HG02571 (cell line): ENCODE measurements at regions not wholly inside any gene's neighbourhood (a gene's known extent, or its start where the extent isn't known, plus 50 kb on each side); places are given as distances from the start of the nearest gene placed in this dataset.
"Not testable (repeated sequence)": the region's sequence is repeated elsewhere in the genome, so short reads cannot be mapped to it uniquely, and the experiment has no call there.

Experiments
- ATAC-seq: cut with Tn5 transposase; IDR thresholded peaks from one replicate; pipeline ENCODE4 v1.9.1; 2021; ENCODE audit warnings: mild to moderate bottlenecking, moderate library complexity; ENCODE audit not compliant: unreplicated experiment

DNA sequence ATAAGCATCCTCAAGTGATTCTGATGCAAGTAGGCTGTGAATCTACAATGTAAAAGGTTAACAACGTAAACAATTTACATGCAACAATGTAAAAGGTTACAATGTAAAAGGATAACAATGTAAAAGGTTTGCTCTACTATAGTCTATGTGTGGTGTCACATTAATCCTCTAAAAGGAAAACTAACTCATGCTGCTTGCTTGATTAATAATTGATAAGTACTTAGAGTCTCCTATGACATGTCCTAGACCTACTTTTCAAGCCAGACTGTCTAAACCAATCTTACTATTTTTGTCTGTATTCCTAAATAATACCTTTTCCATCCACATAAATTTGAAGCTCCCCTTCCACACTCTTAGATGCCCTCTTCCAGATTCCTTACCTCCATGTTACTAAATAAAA, 606.8 kb downstream of the LTN1 start:
- ATAC-seq, result no peak

GRCh38 chr21:28381000-28381745, 611.5 kb downstream of the LTN1 start:
- ATAC-seq, result not testable (repeated sequence)

DNA sequence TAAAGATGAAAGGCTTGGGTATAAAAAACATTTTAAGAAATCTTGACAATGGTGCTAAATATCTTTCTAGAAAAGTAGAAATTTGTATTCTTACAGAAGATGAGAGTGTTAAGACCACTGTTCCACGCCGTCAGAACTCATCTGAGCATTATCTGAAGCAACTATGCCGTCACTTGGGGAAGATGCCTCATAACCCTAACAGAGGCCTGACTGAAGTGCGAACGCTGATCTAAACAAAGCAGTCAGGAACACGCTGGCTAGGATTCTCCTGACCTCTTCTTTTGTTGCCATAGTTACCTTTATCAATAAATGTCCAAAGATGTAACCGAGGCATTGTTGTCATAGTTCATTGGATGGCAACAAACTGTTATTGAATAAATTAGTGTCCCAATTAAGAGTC, 612.4 kb downstream of the LTN1 start:
- ATAC-seq, result no peak

DNA sequence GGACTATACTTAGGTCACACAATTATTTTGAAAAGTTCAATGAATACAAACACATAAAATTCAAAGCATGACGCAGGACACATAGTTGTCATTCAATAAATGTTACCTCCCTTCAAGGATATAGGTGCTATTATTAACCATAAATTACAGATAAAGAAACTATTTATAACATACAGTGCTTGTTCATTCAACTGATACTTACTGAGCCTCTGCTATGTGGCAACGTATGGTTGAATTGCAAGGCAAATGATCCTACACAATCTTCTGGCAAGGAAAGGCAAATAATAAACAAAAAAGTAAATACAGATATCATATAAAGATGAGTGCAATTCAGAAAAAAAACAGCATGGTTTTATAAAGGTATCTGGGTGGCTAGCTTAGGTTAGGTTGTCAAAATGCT, 614.7 kb downstream of the LTN1 start:
- ATAC-seq, result no peak

DNA sequence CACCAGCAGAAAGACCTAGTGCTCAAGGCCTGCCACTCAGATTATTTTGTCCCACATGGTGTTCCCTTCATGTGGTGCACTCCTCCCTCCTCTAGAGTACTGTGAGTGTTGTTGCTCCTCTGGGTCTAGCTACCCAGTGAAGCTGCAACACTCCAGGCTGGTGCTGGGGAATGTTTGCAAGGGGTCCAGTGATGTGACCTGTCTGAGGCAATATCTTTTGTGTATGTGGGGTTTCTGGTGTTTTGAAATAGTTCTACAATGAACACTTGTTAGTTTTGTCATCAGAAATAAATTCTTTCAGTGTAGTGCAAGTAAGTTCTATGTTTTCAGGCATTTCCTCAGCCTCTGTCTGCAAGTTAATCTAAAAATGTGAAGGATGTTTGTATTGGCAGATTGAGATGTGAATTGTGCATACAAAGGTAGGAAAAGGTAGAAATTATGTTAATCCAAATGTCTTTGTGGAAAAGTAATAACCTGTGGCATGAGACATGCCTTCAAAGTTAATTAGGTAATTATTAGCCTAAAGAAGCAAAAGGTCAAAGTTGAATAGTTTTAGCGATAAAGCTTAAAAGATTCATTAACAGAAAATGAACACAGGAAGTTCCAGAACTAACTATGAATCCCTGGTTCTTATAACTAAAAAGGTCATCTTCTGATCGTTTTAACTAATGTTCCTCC, 616.8 kb downstream of the LTN1 start:
- ATAC-seq, result no peak

DNA sequence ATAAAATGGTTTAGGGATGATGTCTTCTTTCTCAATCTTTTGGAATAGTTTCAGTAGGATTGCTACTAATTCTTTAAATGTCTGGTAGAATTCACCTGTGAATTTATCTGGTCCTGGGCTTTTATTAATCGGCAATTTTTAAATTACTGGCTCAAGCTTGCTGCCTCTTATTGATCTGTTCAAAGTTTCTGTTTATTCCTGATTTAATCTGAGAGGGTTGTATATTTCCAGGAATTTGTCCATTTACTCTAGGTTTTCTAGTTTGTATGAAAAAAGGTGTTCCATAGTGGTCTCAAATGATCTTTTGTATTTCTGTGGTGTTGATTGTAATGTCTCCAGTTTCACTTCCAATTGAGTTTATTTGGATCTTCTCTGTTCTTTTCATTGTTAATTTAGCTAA, 617.8 kb downstream of the LTN1 start:
- no peak for ATAC-seq

GRCh38 chr21:28371713-28372112, 621.0 kb downstream of the LTN1 start:
- ATAC-seq, result no peak

GRCh38 chr21:28359300-28359699, 633.4 kb downstream of the LTN1 start:
- no peak for ATAC-seq

- ATAC-seq, result no peak
Observed at GRCh38 chr21:28358702-28359101, 634.0 kb downstream of the LTN1 start.

DNA sequence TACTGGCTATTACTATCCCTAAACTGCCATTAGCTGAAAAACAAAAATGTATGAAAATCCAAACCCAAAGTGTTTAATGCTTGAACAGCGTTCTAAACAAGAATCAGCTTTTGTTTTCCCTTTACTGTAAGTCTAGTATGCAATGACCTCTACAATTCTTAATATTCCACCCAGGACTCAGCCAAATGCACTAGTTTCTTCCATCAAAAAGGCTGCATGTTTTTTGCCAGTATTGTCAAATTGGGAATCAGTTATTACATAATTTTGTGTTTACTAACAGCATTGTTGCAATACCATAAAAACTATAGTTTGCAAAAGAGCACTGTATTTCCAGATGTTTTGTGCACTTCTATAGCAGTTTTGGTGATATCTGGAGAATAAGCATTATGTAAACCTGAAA, 634.5 kb downstream of the LTN1 start:
- ATAC-seq, result no peak

GRCh38 chr21:28357743-28358142, 634.9 kb downstream of the LTN1 start:
- ATAC-seq, result no peak

- no peak for ATAC-seq
Observed at GRCh38 chr21:28356422-28356821, 636.3 kb downstream of the LTN1 start.

DNA sequence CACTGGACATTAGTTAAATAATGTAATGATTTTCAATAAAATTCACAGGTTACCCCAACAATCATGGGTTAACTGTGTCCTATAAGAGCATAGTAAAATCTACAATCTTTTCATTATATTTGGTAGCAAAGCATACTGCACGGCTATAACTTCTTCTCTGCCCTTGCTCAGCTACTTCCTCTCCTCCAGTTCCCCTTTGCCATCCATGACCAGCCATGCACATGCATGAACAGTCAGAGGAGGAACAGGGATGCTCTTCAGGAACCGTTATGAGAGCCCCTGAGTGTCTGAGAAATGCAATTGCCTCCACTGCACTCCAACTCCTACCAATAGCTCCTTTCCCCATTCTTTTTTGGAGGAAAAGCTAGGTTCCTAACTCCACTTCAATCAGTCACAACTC, 646.7 kb downstream of the LTN1 start:
- no peak for ATAC-seq

DNA sequence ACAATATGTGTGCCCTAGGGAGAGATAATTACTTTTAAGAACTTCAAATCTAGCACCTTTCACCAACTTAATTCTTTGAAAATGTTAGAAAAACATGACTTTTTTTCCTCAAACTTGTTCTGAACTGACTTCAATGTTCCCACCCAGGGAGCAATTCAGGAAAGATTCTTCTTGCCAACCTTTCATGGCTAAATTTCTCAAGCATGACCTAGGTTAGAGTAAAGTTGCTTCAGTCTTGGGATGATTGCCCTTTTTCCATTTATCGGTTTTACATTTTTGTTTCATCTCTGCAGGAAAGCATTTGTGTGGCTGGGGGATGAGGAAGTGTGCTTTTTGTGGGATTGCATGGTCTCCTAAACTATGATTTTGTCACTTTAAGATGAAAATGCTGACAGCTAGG, 647.7 kb downstream of the LTN1 start:
- ATAC-seq, result no peak

DNA sequence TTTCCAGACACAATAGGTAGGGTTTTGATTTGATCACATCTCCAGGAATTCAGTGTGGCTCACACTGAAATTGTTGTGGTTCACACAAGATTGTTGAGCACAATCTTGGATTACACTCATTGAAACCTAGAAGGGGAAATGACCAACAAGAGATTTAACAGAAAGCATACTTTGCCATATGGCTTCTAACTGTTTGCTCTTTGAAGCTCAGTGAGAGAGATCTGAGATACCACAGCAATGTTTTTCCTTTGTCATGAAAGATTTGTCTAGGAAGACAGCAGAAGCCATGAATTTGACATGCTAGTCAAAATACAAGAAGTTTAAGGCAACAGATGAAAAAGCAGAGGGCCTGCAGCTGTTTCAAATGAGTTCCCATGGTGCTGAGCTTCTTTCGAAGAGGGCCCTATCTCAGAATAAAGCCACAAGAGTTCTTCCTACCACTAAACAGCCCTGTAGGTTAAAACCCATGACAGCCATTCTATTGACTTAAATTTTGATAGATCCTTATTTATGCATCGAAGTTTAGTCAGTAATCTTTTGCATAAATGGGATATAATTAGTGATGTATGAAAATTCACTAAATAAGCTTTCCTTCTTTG, 650.4 kb downstream of the LTN1 start:
- ATAC-seq, result no peak

DNA sequence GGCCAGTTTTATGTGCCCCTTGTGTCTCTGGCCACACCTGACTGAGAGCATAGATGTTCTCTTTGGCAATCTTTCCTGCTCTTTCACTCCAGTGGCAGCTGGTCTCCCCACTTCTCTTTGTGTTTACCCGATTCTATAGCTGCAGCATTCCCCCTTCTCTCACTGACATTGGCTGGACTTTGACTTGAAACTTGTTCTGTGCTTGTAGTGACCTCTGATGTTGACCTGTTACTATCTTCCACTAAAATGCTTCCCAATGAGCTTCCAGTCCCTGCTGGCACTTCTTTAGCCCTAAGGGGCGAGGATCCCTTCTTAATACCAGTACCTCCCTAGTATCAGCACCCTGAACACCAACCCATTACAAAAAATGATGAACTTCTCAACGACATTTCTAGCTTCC, 653.3 kb downstream of the LTN1 start:
- ATAC-seq, result no peak

GRCh38 chr21:28338701-28339305, 653.9 kb downstream of the LTN1 start:
- ATAC-seq, result no peak

- no peak for ATAC-seq
Observed at GRCh38 chr21:28337315-28337714, 655.4 kb downstream of the LTN1 start.

GRCh38 chr21:28336314-28336713, 656.4 kb downstream of the LTN1 start:
- ATAC-seq, result no peak

GRCh38 chr21:28334407-28334806, 658.3 kb downstream of the LTN1 start:
- no peak for ATAC-seq

DNA sequence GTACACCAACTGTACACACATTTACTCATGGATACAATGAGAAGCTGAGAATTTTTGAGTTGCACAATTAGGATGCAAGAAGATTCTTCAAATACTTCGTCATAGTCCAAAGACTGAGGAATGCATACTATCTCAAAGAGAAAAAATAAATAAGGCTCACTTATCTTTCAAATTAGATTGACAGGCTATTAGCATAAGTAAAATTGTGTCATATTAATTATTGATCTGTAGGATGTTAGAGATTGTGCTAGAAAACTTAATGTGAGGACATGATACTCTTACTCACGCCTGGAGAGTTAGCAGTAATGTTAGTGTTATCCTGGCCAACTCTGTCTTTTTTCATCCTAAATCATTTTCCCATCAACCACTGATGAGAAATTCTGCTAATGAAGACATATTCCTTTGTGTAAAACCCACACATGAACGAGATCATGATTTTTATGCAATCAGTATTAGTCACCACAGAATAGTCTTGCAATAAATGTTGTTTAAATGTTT, 659.0 kb downstream of the LTN1 start:
- ATAC-seq, result no peak

- no peak for ATAC-seq
Observed at GRCh38 chr21:28332796-28333195, 659.9 kb downstream of the LTN1 start.
